ENCODE measurements at regions not wholly inside any gene's neighbourhood (a gene's known extent, or its start where the extent isn't known, plus 50 kb on each side); places are given as distances from the start of the nearest gene placed in this dataset.

DNA sequence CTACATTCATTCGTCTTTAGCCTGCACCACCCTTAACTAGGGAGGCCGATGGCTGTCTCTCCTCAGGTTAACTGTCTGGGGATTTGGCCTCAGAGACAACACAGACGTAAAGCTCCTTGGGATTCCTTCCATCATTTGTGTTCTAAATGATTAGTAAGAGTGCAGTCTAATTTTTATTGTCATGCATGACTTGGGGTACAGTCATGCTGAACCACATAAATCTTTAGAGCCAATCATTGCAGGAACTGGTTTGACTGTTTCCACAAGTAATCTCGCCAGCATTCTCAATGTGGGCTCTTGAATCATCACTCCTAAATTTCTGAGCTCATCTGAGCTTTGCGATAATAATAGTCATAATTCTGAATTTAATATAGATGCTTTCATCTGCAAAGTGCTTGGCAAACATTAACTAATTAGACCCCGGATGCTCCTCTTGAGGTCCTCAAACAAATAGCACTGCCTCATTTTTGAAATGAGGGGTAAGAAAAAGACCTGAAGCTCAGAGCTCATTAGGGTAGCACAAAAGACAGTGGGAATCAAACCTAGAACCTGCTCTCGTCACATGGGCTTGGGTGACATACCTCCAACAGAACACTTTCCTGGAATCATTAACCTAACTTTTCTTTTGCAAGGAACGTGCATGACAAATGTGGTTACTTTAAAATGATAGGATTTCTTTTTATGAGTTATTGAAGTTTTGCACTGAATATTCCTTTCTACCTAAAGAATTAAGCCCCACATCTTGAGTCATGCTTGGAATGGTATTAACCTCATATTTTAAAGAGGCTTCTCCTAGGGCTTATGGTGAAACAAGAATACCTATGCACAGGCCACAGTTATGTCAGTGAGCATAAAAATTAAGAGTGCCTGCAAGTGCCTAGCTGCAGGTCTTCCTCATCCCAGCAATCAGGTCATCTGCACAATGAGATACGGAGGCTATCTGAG lies 118.9 kb upstream of the NRP1 start:
- DNase-seq (ENCODE audit: low read depth in 1 of 2, low spot score in 1 of 2), result no peak

DNA sequence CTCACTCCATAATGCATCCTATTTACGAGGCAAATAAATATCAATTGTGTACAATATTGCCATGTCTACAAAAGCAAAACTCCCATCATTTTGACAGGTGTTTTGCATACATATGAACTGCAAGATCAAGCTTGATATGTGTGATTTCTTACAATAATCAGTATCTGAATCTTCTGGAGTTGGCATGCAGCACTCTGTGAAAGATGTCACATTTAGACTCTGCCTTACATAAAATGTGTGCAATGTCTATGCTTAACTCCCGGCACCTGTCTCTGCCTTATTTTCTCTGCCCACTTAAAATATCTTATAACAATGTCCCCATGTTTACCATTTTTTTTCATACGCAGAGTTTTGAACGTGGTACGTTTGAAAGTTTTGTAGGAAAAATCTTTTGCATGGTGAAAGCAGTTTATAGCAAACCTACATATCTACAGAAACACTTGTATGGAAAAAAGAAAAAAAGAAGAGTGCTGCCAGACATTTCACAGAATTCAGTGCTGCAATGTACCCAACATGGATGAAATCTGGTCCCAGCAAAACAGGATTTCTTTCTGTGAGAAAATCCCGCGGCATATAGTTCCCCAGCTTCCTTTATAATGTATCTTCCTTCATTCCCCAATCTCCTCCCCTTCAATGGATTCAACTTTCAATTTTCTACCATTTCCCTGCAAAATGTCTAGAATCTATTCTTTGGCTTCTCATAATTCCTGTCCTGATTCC lies 114.1 kb upstream of the NRP1 start:
- no peak for DNase-seq (ENCODE audit: low read depth in 1 of 2, low spot score in 1 of 2)

DNA sequence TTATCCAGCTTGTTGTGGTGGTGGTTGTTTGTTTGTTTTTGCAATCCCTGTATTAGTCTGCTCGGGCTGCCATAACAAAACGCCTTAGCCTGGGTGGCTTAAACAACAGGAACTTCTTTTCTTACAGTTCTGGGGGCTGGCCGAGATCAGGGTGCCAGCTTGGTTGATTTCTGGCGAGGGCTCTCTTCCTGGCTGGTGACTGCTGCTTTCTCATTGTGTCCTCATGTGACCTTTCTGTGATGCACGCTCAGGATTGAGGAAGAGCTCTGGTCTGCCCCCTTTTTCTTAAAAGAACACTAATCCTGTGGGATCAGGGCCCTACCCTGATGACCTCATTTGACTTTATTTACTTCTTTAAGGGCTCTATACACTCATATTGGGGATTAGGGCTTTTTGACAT lies 107.1 kb upstream of the NRP1 start:
- no peak for DNase-seq (ENCODE audit: low read depth in 1 of 2, low spot score in 1 of 2)

DNA sequence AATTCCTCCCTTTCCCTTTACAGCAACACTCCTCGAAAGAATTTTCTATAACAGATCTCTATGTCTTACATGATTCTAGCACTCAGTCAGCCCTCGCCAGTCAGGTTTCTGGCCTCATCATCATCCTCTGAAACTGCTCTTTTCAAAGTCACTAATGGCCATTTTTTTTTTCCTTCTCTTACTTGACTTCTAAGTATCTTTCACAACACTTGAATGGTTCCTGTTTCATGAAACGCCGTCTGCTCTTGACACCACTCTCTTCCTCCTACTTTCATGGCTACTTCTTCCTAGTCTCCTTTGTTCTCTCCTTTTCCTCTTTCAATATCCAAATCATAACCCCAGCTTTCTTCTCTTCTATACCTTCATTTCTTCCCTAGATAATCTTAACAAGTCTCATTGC lies 100.5 kb upstream of the NRP1 start:
- DNase-seq (ENCODE audit: low read depth in 1 of 2, low spot score in 1 of 2), result no peak

DNA sequence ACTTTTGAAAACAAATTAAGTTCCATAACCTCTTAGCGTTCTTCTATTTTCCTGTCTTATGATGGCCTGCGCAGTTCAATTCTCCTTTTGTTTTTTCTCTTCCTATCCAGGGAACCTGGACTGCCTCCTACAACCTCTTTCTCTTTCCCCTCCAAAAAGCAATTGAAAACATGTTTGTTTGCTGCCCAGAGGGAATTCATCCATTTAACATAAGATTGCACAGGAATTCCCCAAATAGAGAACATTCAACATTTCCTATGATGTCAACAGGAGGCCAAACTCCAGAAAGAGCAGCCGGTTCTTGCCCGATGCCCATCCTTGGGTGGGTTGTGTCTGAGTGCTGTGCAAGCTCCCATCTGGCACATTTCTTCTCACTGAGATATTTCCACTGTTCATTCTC lies 94.2 kb upstream of the NRP1 start:
- DNase-seq (ENCODE audit: low read depth in 1 of 2, low spot score in 1 of 2), result no peak

DNA sequence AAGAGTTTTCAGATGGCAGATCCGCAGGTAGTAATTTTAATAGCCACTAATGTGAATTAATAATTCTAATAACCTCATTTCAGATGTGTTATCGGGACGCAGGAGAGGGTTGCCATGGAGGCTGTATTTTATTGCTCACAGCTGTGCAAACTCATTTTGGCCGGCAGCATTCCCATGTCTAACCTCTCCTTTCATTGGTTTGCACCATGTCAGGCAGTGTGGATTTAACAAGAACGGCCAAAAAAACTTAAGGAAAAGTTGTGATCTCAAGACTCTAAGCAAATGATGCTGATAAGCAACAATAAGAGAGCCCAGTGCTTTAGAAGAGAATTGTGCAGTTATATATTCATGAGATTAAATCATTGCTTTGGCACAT lies 88.7 kb upstream of the NRP1 start:
- no peak for DNase-seq (ENCODE audit: low read depth in 1 of 2, low spot score in 1 of 2)

DNA sequence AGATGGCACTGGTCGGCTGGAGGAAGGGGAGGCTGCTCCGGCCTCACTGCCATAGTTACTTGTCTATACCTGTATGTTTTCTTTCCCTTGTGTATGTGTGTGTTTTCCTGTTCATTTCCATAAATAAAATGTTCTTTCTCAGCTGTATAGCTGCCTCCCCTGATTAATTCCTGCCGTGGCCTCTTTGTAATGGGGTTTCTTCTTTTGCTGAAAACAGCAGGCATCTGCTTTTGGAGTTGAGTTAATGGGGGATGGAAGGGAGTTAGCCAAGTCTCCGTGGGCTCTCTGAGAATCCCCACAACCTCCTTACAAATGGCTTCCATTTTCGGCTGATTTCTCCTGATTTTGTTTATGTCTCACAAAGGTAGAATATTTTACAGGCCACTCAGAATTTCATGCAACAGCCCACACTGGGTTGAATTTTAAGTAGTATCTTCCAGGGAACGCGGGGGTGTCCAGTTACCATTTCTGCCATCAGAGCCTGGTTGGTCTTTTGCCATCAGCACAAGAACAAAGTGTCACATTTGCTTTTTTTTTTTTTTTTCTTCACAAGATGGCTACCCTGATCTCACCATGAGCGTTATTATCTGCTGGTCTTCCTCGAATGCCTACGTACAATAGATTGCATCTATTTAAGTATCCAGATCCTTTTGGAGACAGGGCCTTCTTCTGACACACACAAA lies 88.1 kb upstream of the NRP1 start:
- DNase-seq (ENCODE audit: low read depth in 1 of 2, low spot score in 1 of 2), result no peak

DNA sequence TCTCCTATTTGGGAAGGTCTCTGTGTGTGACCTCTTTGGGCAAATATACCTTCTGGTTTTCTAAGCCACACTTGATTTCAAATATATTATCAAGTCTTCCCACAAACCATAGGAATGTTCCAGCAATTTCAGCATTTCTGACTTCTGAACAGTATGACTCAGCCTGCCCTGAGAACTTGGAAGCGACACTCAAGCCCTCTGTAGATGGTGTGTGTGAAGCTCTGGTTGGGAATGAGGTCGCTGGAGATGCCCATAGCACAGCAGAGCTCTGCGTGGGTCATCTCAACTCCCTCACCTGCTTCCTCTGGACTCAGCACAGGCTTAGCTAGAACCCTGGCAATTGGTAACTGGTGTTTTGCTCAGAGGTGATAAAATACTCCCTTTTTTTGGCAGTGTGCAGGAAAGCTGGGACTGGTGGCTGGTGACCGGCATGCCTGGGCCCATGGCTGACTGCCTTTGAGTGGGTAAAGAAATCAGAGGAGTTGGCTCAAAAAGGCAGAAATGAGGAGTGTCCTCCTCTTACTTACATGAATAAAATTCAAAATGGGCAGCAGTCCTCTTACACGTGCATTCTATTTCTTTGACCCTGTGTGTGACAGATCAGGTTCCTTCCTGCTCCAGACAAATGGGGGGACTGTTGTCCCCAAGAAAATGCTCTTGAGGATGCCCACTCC lies 87.5 kb upstream of the NRP1 start:
- DNase-seq (ENCODE audit: low read depth in 1 of 2, low spot score in 1 of 2), result no peak

DNA sequence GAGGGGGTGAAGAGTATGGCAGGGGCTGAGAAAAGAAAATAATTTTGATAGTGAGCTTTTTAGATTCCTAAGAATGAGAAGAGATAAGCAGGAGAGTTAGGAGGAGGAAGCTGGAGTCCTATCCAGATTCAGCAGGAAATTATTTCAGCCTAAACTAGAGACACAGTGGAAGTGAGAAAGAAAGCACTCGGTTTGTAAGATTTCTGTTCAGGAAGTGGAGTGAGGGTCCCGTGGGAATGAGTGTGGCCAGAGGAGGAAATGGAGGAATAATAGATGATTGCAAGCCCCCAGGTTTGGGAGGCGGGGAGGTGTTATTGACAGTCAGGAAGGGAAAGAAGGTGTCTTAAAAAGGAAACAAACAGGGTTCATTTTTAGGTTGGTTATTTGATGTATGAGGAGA lies 84.8 kb upstream of the NRP1 start:
- DNase-seq (ENCODE audit: low read depth in 1 of 2, low spot score in 1 of 2), result no peak

DNA sequence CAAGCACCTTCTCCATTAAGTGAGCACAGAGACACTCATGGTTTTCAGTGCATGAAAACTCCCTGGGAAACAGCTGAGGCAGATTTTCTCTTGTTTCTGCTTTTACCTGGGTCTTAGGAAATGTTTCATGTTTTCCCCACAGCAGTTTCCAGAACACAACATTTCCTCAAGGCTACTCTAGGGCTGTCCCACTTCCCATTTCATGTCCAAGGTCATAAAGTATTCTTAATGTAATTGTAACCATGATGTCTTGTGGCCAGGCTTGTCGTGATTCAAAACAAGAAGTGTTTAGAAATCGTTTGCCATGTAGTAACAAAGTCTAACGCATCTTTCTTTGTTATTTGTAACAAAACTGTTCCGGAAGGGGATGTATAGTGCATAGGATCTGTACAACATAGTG lies 83.8 kb upstream of the NRP1 start:
- no peak for DNase-seq (ENCODE audit: low read depth in 1 of 2, low spot score in 1 of 2)

DNA sequence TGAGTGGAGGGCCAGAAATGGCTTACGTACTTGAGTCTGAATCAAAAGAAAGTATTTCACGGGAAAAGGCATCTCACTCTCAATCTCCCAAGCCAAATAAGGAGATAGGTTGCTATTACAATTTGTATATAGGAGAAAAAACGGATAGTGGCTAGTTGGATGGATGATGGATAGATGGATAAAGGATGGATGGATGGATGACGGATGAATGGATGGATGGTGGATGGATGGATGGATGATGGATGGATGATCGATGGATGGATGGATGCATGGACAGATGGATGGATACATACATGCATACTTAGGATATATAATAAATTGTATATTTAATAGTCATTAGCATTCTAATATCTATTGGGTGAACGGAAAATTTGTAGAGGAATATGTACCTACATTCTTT lies 82.2 kb upstream of the NRP1 start:
- DNase-seq (ENCODE audit: low read depth in 1 of 2, low spot score in 1 of 2), result no peak

DNA sequence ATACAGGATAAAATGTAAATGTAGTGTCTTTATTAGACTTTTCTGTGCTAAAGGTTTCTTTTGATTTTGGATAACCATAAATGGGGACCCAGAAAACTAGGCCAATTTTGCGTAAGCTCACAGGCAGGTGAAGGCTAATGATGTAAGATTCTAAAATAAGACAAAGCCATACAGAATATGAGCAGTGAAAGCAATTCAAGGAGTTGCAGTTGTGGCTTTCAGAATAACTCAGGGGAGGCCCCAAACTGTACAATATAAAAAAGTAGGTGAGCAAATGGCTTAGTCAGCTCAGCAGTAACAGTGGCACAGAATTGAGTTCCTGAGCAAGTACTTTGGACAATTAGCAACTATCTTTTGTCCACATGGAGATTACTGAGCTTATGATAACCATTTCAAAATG lies 81.7 kb upstream of the NRP1 start:
- no peak for DNase-seq (ENCODE audit: low read depth in 1 of 2, low spot score in 1 of 2)

DNA sequence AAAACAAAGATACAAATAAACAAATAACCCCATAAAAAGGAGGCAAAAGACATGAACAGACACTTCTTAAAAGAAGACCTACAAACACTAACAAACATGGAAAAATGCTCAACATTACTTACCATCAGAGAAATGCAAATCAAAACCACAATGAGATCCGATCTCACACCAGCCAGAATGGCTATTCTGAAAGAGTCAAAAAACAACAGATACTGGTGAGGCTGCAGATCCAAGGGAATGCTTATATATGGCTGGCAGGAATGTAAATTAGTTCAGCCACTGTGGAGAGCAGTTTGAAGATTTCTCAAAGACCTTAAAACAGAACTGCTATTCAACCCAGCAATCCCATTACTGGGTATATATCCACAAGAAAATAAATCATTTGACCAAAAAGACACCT lies 80.4 kb upstream of the NRP1 start:
- DNase-seq (ENCODE audit: low read depth in 1 of 2, low spot score in 1 of 2), result no peak

DNA sequence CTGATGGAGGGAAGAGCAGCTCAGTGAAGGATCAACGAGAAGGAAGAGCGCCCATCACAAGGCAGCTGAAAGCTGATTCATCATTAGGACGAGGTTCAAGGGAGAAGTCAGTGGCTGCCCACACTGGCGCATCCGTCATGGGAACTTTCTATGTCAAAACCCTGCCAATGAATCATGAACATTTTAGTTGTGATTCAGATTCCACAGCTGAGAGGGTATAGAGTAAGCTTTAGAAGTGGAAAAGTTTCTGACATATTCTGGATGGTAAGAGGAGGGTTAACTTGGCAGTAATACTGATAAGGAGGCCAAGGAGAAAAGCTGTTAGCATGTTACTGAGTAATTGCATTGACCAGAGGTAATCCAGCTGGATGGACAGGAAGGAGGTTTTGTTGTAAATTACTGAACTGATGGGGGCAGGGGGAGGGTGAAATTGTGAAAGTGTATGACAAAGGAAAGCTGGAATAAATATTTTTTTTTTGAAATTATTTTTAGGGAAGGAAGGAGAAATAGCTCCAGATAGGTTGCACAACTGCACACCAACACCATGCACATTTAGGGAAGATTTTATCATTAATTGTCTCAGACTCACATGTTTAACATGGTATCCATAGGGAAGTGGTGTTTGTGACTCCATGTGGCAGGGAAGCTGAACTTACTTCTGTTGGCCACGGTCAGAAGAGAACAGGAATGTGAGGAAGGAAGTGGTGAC lies 78.3 kb upstream of the NRP1 start:
- DNase-seq (ENCODE audit: low read depth in 1 of 2, low spot score in 1 of 2), result no peak

DNA sequence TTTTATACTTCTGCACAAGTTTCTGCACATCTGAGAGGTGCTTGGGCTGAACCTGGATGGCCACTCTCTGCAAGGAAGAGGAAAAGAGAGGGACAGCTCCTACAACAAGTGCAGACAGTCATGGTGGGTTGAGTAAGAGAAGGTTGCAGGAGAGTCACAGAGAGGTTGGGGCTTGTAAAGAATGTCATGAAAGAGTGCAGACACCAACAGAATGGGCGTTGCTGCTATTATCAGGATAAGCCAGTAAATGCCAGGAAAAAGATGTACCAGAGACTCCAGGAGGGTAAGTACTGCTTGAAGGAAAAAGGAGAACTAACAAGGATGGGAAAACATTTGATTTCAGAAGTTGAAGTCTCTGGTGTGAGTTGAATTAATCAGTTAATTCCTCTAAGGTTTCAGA lies 77.8 kb upstream of the NRP1 start:
- DNase-seq (ENCODE audit: low read depth in 1 of 2, low spot score in 1 of 2), result no peak

DNA sequence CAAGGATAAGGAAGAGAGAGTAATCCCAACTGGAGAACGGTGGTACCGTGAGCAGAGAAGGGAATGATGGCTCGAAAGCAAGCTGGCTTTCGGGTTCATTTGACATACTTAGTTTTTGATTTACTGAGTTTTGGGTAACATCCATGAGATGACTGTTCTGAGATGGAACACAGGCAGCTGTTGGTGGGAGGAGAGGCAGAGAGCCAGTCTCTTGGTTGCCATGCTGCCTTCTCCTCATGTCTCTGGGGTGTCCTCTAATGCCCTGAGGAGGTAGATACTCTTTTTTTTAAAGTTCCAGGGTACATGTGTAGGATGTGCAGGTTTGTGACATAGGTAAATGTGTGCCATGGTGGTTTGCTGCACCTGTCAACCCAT lies 76.4 kb upstream of the NRP1 start:
- no peak for DNase-seq (ENCODE audit: low read depth in 1 of 2, low spot score in 1 of 2)

DNA sequence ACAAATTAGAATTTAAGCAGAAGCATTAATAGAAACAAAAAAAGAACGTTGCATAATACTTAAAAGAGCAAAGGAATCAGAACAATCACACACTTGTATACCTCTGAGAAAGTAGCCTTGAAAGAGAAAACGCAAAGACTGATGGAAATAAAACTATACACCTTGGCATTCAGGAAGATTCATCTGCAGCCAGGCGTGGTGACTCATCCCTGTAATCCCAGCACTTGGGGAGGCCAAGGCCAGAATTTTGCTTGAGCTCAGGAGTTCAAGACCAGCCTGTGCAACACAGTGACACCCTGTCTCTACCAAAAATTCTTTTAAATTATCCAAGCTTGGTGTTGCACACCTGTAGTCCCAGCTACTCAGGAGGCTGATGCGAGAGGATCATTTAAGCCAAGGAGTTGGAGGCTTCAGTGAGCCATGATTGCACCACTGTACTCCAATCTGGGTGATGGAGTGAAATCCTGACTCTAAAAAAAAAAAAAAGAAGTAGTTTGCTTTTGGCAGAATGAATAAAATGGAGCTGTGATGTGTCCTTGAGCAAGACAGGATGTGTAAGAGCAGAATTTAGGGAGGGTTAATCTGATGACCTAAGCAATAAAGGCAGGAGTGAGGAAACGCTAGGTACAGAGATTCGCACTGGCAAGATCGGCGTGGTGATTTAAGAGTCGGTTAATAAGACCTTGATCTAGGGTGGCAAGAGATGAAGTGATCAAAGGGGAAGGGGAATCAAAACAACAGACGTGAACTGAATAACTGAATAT lies 75.8 kb upstream of the NRP1 start:
- no peak for DNase-seq (ENCODE audit: low read depth in 1 of 2, low spot score in 1 of 2)

DNA sequence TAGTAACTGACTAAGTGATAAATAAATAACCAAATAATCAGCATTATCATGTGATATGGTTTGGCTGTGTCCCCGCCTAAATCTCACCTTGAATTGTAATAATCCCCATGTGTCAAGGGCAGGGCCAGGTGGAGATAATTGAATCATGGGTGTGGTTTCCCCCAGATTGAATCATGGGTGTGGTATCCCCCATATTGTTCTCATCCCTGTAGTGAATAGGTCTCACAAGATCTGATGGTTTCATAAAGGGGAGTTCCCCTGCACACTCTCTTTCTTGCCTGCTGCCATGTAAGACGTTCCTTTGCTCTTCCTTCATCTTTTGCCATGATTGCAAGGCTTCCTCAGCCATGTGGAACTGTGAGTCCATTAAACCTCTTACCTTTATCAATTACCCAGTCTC lies 72.1 kb upstream of the NRP1 start:
- DNase-seq (ENCODE audit: low read depth in 1 of 2, low spot score in 1 of 2), result no peak

DNA sequence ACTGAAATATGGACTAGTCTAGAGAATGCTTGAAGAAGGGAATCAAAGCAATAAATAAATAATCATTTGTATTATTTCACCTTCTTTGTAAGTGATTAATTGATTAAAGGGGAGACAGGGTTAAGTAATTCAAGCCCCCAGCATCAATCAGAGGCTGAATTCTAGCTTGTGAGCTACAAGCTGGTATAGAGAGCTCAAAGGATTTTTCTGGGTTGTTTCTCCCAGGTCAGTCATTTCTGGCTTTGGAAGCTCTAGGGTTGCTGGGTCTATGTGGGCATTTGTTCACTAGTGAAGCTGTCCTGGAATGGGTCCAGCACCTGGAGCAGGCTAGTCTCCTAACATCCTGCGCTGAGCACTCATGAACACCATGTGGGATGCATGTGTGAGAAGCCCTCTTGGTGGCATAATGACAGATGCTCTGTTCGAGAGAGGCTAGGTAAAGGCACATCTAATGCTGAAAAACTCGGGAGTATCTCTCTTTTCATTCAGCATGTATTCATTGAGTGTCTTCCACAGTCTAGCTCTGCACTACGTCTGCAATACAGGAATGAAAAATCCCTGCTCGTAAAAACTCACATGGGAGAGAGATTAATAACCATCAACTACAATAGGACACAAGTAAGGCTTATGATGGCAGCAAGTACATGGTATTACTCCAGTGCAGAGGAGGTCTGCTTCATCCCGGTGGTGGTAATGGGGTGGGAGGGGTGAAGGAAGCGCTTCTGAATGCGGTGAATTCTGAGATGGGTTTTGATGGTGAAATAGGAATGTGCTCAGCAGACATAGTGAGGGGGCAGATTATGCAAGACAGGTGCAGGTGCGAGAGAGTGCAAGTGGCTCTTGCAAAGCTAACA lies 68.0 kb upstream of the NRP1 start:
- DNase-seq (ENCODE audit: low read depth in 1 of 2, low spot score in 1 of 2), result no peak

All from activated CD4-positive, alpha-beta T cell treated with anti-CD3 and anti-CD28 coated beads, Interleukin-2, amount 50 U/mL, for 24 hours (primary cell).